ENCODE measurements at regions not wholly inside any gene's neighbourhood (a gene's known extent, or its start where the extent isn't known, plus 50 kb on each side); places are given as distances from the start of the nearest gene placed in this dataset.
"Not testable (repeated sequence)": the region's sequence is repeated elsewhere in the genome, so short reads cannot be mapped to it uniquely, and the experiment has no call there.

DNA sequence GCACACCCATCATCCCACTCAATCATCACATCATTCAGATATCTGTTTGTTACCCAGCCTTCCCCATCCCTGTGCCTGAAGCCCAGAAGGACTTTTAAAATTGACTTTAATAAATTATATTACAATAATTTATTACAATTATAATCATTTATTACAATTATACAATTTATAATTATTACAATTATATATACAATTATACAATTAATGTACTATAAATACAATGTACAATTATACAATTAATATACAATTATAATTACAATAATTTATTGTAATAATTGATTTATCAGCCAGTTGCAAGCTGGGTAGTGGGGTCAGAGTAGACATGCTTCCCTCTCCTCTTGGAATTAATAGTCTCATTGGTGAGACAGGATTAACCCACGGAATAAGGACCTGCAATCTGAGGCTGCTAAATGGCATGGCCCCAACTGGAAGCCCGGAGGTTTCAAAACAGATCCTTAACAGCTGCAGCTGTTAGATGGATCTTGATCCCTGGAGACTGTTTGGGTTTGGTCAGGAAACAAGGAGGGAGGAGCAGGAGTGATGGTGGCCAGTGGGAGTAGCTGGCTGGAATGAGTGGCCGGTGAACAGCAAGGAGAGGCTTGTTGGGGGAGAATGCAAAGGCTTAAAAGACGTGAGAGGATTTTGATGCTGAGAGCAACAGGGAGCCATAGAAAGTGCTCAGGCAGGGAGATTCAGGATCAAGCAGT lies 402.8 kb upstream of the PODXL start:
- no peak for DNase-seq (ENCODE audit: low spot score)

DNA sequence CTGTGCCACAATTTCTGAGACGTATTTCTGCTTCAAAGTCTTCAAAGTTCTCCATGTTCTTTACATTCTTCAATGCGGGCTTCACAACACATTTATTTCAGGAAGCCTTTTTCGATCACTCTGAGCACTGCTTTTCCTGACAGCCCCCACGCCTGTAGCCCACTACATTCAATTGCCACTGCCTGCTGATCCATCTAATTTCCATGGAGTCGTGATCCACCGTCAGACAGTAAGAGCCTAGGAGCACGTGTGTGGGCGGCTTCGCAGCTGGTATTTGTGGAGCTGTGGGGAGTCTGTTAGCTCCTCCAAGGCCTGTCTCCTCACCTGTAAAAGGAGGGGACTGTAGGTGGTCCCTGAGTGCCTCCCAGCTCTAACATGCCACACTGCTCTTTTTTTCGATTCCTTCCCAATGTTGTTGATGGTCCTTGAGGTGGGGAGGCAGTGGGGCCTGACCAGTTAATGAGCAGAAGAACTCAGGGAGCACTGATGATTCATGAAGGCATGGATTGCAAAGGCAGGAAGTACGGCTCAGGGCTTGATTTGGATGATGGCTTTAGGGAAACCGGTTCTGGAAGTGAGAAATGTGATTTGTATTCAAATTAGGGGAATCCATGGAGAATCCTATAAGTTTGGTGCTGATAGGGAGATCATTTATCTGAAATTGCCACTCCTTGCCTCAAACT lies 401.1 kb upstream of the PODXL start:
- no peak for DNase-seq (ENCODE audit: low spot score)

DNA sequence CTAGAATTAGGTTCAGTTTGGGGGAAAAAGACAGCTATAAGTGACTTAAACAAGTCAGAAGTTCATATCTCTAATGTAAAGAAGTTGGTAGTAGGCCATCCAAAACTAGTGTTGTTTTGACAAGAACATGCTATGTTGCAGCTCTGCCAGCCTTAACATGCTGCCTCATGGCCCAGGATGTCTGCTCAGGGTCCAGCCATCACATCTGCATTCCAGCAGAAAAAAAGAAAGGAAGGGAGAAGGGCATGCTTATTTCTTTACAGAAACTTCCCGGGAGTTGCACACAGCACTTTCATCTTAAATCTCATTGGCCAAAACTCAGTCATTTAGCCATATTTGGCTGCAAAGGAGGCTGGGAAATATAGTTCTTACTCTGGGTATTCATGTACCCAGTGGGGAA lies 400.4 kb upstream of the PODXL start:
- DNase-seq (ENCODE audit: low spot score) = no peak

DNA sequence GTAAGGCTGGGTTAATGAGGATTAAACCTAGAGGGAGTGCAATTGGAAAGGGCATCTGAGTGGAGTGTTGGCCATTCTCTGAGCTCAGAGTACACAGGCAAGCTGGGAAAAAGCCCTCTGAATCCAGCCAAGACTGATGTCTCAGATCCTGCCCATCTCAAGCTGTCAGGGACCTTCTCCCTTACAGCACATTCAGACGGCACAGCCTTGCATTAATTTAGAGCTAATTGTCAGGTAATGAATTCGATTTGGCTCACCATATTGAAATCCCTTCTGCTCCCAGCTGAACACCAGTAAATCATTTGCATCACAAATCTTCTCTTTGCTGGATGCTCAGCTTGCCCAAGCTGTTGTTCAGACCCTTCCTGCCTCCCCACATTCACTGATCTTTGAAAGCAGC lies 399.3 kb upstream of the PODXL start:
- no peak for DNase-seq (ENCODE audit: low spot score)

DNA sequence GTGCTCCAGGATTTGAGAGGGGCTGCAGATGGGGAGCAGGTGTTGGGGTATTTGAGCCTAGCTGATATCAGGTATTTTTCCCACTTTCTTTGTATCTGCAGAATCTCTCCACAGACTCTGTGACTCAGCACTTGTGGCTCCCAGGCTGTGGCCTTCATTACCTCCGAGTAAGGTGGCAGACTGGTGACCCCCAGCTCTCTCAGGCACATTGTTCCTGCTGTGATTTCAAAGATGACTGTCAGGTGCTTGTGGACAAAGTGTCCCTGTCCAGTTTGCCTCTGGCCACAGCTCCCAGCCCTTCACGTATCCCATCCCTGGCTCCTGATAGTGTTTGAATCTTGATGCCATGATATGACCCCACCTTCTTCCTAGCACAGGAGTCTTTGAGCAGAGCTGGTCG lies 396.8 kb upstream of the PODXL start:
- DNase-seq (ENCODE audit: low spot score) = no peak

DNA sequence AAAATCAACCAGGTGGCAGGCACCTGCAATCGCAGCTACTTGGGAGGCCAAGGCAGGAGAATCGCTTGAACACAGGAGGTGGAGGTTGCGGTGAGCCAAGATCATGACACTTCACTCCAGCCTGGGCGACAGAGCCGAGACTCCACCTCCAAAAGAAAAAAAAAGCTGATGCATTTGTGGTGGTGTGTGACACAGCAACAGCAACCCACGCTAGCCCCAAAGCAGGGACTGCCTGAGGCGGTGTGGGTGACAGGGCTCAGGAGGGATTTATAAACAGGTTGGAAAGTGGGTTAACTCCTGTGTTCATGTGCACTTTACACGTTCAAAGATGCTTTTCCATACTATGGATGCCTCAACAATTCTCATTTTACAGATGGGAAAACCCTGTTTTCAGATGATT lies 395.9 kb upstream of the PODXL start:
- no peak for DNase-seq (ENCODE audit: low spot score)

DNA sequence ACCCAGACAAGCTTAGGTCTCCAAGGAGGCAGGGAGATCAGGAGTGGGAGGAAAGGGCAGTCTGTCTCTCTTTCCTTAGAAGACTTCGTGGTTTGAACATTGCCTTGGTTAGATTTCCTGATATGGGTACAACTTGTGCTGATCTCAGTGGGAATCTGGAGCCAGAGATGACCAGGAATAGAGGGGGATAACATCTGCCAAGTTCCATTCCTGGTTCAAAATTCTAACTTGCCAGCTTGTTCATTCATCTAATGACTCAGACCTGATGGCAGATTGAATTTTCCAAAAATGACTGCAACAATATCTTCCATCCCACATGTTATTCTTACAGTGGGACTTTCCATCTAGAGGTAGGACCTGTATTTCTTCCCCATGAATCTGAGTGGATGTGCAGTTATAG lies 394.3 kb upstream of the PODXL start:
- DNase-seq (ENCODE audit: low spot score) = no peak

DNA sequence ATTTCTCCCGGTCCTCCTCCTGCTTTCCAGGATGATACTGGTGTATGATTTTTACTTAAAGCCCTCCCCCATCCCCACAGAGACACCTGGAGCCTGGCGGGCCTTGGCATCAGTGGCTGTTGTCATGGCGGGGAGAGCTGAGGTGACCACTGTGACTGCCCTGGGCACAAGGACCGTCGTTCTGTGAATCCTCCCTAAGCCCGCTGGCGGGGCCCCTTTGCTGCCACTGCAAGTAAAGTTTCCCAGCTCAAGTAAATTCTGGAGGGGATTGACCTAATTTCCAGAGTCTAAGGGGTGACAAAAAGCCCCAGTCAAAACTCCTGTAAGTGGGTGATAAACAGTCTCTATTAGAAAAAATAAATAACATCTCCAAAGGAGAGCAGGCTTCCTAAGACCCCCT lies 393.2 kb upstream of the PODXL start:
- DNase-seq (ENCODE audit: low spot score) = no peak

DNA sequence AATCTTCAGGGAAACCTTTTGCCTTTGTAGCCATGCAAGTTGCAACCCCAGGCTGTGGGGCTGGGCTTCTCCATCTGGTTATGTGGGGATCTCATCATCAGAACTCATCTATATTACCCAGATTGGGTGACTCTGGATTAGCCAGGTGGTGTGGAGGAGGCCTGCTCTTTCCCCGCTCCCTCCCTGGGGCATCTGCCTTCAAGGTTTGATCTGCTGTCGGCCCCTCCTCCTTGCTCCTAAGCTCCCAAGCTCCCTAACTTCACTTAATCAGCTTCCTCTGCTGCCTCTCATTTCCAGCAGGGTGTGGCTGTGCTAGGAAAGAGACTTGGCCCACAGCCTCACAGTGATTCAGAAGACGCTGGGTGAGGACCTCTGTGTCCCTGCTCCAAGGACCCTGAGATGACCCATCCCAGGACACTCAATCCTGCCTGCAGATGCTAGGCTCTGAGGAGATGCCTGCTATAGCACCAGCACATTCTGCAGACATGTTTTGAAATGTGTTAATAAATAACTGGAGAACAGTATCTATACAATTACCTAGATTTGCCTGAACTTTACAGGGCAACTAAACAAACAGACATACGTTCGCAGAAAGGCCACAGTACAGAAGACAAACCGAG lies 392.1 kb upstream of the PODXL start:
- no peak for DNase-seq (ENCODE audit: low spot score)

DNA sequence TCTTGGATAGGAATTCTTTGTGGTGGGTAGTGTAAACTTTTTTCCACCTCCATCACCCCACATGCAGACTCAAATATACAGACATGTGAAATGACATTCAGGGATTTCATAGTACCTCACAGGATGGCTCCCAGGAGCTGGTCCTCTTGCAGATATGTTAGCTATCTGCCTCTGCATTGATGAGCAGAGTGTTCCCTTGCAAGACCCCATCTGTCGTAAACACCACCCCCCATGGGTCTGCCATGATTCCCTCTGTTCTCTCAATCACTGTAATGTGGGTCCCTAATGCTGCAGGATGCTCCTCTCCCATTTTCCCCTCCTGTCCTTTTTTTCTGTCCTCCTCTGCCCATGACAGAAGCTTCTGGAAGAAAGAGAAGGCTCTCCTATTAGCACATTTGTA lies 391.2 kb upstream of the PODXL start:
- no peak for DNase-seq (ENCODE audit: low spot score)

DNA sequence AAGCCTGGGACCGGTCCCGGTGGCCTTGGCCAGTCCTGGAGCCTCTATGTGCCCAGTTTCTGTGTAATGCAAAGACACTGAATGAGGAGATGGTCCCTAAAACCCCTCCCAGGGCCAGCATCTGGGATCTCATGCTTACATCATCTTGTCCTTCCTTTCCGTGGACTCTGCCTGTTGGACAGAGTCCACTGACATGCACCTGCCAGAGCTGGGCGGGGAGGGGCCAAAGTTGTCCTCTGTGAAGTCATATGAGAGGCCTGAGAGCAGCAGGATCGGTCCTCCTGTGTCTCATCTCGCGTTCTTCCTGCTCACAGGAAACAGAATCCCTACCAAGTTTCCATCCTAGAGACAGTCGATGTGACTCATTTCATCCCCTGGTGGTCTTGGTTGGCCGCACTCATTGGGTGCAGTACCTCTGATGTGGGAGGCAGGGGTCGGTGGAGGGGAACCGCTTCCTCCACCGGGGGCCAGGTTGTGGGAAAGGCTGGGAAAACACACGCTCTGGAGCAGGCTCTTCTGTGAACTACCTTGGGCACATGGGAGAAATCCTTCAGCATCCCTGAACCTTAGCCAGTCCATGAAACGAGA lies 389.6 kb upstream of the PODXL start:
- no peak for DNase-seq (ENCODE audit: low spot score)

DNA sequence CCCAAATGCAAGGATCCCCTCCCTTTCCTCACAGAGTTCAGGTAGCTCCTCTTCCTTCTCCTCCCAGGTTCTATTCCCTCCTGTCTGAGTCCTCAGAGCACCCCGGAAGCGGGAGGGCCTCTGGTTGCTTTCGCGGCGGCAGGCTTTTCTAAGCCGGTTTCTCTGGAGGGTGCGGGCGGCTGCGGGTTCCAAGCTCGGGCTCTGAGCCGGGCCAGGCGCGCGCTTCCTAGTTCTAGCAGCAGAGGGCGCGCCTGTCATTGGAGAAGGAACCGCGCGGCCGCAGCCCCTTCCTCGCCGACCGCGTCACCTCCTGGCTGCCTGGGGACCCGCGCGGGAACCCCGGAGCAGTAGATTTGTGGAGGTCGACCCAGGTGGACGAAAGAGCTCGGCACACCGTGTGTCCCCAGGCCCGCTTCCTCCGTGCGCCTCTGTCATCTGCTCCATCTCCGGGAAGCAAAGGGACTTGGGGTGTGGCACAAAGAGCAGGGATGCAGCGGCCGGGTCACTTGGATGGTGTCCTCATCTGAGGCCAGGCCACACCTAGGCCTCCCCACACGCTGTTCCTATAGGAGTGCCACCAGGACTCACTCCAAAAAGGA lies 389.0 kb upstream of the PODXL start:
- DNase-seq (ENCODE audit: low spot score) = peak; percentile 34

DNA sequence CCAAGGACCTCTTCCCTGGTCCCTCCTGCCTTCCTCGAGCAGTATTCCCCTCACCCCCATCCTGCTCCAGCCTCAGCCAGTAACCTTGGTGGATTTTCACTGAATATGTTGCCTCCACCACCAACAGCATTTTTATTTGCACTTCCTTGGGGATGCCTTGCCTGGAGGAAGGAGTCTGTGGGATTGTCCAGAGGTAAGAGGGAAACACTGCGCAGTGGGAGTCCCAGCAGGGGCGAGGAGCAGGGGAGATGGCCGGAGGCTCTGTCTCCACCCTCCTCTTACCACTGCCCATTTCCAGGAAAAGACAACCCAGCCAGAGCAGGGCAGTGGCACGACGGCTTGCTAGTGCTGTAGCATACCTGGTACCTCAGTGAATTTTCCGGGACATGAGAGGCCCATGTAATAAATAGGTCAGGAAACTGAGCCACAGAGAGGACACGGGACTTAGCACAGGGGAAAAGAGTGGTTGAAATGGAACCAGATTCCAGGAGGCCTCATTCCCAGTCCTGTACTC lies 388.2 kb upstream of the PODXL start:
- DNase-seq (ENCODE audit: low spot score) = no peak

DNA sequence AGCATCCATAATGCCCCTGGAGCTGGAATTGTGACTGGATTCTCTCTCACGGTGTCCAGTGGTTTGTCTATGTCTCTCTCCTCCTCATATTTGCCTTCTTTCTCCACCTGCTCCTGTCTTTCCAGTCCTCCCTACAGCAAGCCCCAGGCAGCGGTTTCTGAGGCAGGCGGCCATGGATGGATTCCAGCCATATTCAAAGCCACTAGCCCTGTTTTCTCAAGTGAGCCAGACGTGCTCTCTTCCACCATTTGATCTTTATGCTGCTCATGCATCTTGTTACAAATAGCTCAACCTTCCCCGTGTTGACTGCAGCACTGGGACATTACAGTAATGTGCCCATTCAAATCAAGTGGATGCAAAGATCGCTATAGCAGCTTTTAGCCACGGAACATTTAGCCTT lies 387.2 kb upstream of the PODXL start:
- no peak for DNase-seq (ENCODE audit: low spot score)

DNA sequence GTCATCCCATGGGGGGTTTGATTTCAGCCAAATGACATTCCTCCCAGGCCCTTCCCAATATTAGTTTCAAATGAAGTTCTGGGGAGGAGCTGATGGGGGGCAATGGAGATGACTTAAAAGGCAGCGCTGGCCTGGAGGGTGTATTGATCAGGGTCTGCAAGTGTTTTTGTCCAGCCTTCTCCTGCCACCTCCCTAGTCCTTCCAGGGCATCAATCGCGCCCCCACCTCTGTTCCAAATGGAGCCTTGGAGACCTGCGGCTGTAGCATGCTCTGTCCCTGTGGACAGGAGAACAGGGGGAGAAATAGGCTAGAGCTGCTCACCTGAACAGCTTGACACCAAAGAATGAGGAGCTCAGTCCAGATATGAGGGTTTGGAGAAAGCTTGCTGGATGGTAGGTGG lies 386.8 kb upstream of the PODXL start:
- DNase-seq (ENCODE audit: low spot score) = no peak

DNA sequence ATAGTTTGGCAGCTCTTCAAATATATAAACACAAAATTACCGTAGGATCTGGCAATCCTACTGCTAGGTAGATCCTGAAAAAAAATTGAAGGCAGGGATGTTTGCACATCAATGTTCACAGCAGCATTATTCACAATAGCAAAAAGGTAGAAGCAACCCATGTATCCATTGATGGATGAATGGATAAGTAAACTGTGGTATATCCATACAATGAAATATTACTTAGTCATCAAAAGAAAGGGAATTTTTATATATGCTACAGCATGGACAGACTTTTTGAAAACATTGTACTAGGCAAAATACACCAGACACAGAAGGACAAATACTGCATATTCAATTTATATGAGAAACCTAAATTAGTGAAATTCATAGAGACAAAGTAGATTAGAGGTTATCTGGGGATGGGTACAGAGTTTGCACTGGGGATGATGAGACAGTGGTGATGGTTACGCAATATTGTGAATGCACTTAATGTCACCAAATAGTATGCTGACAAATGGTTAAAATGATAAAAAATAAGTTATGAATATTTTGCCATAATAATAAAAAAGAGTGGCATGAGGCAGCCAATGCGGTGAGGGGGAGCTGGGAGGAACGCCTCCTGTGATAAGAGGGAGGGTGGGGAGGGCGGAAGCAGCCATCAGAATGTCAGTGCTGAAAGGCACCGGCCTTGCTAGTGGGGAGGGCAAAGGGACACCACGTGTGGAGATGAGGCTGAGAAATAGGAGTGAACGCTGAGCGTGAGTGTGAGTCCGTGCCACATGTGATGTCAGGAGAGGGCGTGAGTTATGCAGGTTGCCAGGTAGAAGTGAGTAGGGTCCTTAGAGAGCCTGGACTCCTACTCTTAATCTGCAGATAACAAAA lies 386.1 kb upstream of the PODXL start:
- DNase-seq (ENCODE audit: low spot score) = no peak

DNA sequence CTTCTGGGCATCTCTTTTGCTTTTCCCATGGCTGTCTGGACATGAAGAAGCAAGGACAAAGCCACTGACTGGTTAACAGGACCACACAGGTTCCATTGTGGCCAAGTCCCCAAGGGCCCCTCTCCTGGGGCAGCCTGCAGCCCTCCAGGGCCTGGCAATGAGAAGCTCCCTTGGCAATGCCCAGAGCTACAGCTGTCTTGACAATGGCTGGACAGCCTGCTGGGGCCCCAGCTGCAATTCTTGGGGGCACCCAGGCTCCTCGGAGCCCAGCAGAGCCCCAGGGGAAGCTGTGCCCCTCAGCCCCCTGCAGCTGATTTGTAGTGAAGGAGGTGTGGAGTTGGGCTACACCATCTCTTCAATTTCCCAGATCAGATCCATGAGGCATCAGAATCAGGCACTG lies 384.9 kb upstream of the PODXL start:
- DNase-seq (ENCODE audit: low spot score) = no peak

DNA sequence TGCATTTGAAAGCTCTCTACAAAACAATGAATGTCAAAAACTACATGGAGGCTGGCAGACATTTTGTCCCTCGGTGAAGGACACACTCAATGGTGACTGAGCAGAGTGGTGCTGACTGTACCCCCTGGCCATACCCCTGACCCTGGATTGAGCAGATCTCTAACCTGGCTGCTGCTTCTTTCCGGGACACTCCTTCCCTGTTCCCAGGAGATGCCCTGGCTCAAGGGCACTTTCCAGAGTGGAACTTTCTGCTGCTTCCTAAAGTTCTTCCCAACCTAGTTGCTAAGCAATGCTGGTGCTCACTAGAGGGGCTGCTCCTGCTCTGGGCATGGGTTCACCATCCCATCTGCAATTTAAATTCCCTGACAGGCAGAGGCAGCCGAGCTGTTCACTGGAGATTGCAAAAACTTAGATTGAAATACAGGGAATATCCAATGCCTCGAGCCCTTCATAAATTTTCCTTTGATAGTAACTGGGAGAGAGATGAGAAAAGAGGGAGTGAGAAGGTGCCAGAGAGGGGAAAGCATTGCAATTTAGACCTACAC lies 384.3 kb upstream of the PODXL start:
- DNase-seq (ENCODE audit: low spot score) = no peak

DNA sequence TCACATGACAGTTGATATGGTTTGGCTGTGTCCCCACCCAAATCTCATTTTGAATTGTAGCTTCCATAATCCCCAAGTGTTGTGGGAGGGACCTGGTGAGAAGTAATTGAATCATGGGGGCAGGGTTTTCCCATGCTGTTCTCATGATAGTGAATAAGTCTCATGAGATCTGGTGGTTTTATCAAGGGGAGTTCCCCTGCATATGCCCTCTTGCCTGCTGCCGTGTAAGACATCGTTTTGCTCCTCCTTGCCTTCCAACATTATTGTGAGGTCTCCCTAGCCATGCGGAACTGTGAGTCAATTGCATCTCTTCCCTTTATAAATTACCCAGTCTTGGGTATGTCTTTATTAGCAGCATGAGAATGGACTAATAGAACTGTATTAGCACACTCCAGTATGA lies 382.4 kb upstream of the PODXL start:
- DNase-seq (ENCODE audit: low spot score) = not testable (repeated sequence)

DNA sequence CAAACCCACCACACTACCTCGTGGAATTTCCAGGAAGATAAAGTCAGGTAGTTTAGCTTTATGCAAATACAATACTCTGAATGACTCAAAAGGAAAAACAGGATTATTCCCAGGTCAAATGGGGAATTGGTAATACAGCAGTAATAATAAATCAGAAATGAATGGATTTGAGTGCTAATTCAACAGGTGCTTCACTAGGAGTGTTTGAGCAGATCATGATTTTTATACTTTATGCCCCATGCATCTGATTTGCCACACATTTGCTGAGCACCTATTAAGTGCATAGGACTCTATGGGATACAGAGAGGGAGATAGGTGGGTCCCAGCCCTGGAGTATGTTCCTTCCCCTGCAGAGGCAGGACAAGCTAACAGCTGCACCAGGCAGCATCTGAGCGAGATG lies 381.4 kb upstream of the PODXL start:
- no peak for DNase-seq (ENCODE audit: low spot score)

DNA sequence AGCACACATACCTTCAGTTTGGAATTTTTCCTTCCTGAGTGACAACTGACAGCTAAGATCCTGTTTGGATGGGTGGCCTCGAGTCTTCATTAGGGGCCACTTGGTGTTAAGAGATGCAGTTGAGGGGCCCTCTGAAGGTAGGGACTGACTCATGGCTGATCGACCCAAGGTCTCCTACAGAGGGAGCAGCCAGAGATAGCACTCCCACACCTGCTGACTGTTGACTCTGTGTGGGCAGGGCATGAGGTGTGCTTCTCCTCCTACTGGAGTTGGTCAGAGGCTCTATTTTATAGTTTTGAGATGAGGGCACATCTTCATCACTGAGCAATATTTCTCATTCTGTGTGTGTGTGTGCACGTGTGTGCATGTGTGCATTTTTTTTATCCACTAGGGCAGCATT lies 378.8 kb upstream of the PODXL start:
- DNase-seq (ENCODE audit: low spot score) = no peak
